T-helper 1 cell treated with Interleukin-12 subunit alpha and Interleukin-12 subunit beta and Interleukin-4 antibody, amounts not matched to agents 30 μg/mL and 1 μg/mL, for 36 hours (primary cell): ENCODE measurements at regions not wholly inside any gene's neighbourhood (a gene's known extent, or its start where the extent isn't known, plus 50 kb on each side); places are given as distances from the start of the nearest gene placed in this dataset.

Experiments used
- H3K27ac Mint-ChIP-seq: one replicate; pipeline ENCODE4 v1.8.0; 2021; ENCODE audit warnings: mild to moderate bottlenecking, mixed read lengths
- H3K27me3 Mint-ChIP-seq: one replicate; pipeline ENCODE4 v1.8.0; 2021; ENCODE audit warnings: low read depth, mixed read lengths
- H3K36me3 Mint-ChIP-seq: one replicate; pipeline ENCODE4 v1.8.0; 2021; ENCODE audit warnings: low read depth, mixed read lengths
- H3K4me1 Mint-ChIP-seq: one replicate; pipeline ENCODE4 v1.8.0; 2021; ENCODE audit warnings: low read depth, mixed read lengths
- H3K4me3 Mint-ChIP-seq: one replicate; pipeline ENCODE4 v1.8.0; 2021; ENCODE audit warnings: mild to moderate bottlenecking, moderate library complexity, mixed read lengths
- H3K9me3 Mint-ChIP-seq: one replicate; pipeline ENCODE4 v1.8.0; 2021; ENCODE audit warnings: mixed read lengths

- no peaks in the 10 kb centered on the region for H3K4me1 Mint-ChIP-seq
- no peaks in the 10 kb centered on the region for H3K9me3 Mint-ChIP-seq
- H3K27ac Mint-ChIP-seq = no peak overlapping the region
- peaks cover 10% of the 10 kb centered on the region for H3K27me3 Mint-ChIP-seq
- no peaks in the 10 kb centered on the region for H3K36me3 Mint-ChIP-seq
- no peak overlapping the region for H3K4me3 Mint-ChIP-seq
Measured at GRCh38 chr12:125406131-125406530, 340.9 kb downstream of the AACS start.

- no peaks in the 10 kb centered on the region for H3K4me1 Mint-ChIP-seq
- no peaks in the 10 kb centered on the region for H3K27me3 Mint-ChIP-seq
- no peaks in the 10 kb centered on the region for H3K9me3 Mint-ChIP-seq
- no peaks in the 10 kb centered on the region for H3K36me3 Mint-ChIP-seq
- no peak overlapping the region for H3K4me3 Mint-ChIP-seq
- no peak overlapping the region for H3K27ac Mint-ChIP-seq
Measured at GRCh38 chr12:125408718-125409117, 343.5 kb downstream of the AACS start.

GRCh38 chr12:125412506-125412905 is 347.3 kb downstream of the AACS start:
- Mint-ChIP-seq H3K9me3 (no peaks in the 10 kb centered on the region), H3K36me3 (no peaks in the 10 kb centered on the region), H3K27me3 (no peaks in the 10 kb centered on the region), H3K4me3 (no peak overlapping the region), H3K4me1 (no peaks in the 10 kb centered on the region), H3K27ac (no peak overlapping the region)

GRCh38 chr12:125417446-125417845 is 352.2 kb downstream of the AACS start:
- H3K27me3 Mint-ChIP-seq = no peaks in the 10 kb centered on the region
- no peak overlapping the region for H3K27ac Mint-ChIP-seq
- no peaks in the 10 kb centered on the region for H3K4me1 Mint-ChIP-seq
- H3K9me3 Mint-ChIP-seq = peaks cover 14% of the 10 kb centered on the region
- no peaks in the 10 kb centered on the region for H3K36me3 Mint-ChIP-seq
- no peak overlapping the region for H3K4me3 Mint-ChIP-seq

- Mint-ChIP-seq H3K9me3 (peaks cover 14% of the 10 kb centered on the region), H3K4me1 (no peaks in the 10 kb centered on the region), H3K36me3 (no peaks in the 10 kb centered on the region), H3K27ac (no peak overlapping the region), H3K4me3 (no peak overlapping the region), H3K27me3 (no peaks in the 10 kb centered on the region)
Measured at GRCh38 chr12:125418902-125419564, 353.8 kb downstream of the AACS start.

GRCh38 chr12:125424909-125425308 is 359.7 kb downstream of the AACS start:
- H3K27ac Mint-ChIP-seq = no peak overlapping the region
- H3K9me3 Mint-ChIP-seq = peaks cover 12% of the 10 kb centered on the region
- H3K36me3 Mint-ChIP-seq = no peaks in the 10 kb centered on the region
- H3K27me3 Mint-ChIP-seq = no peaks in the 10 kb centered on the region
- no peak overlapping the region for H3K4me3 Mint-ChIP-seq
- no peaks in the 10 kb centered on the region for H3K4me1 Mint-ChIP-seq

GRCh38 chr12:125431516-125431915 is 366.3 kb downstream of the AACS start:
- peaks cover 6% of the 10 kb centered on the region for H3K9me3 Mint-ChIP-seq
- H3K4me3 Mint-ChIP-seq = no peak overlapping the region
- no peak overlapping the region for H3K27ac Mint-ChIP-seq
- no peaks in the 10 kb centered on the region for H3K36me3 Mint-ChIP-seq
- no peaks in the 10 kb centered on the region for H3K27me3 Mint-ChIP-seq
- H3K4me1 Mint-ChIP-seq = no peaks in the 10 kb centered on the region

GRCh38 chr12:125434131-125434530 is 368.9 kb downstream of the AACS start:
- H3K9me3 Mint-ChIP-seq = peaks cover 6% of the 10 kb centered on the region
- H3K36me3 Mint-ChIP-seq = no peaks in the 10 kb centered on the region
- H3K27ac Mint-ChIP-seq = no peak overlapping the region
- no peaks in the 10 kb centered on the region for H3K27me3 Mint-ChIP-seq
- H3K4me1 Mint-ChIP-seq = no peaks in the 10 kb centered on the region
- H3K4me3 Mint-ChIP-seq = no peak overlapping the region

GRCh38 chr12:125434936-125435443 is 369.8 kb downstream of the AACS start:
- Mint-ChIP-seq H3K9me3 (peaks cover 6% of the 10 kb centered on the region), H3K27me3 (no peaks in the 10 kb centered on the region), H3K4me3 (no peak overlapping the region), H3K36me3 (no peaks in the 10 kb centered on the region), H3K4me1 (no peaks in the 10 kb centered on the region), H3K27ac (no peak overlapping the region)

- peaks cover 6% of the 10 kb centered on the region for H3K9me3 Mint-ChIP-seq
- H3K27ac Mint-ChIP-seq = no peak overlapping the region
- no peaks in the 10 kb centered on the region for H3K36me3 Mint-ChIP-seq
- no peaks in the 10 kb centered on the region for H3K4me1 Mint-ChIP-seq
- no peak overlapping the region for H3K4me3 Mint-ChIP-seq
- no peaks in the 10 kb centered on the region for H3K27me3 Mint-ChIP-seq
Measured at GRCh38 chr12:125435871-125436270, 370.6 kb downstream of the AACS start.

- Mint-ChIP-seq H3K36me3 (no peaks in the 10 kb centered on the region), H3K27ac (no peak overlapping the region), H3K4me1 (no peaks in the 10 kb centered on the region), H3K27me3 (no peaks in the 10 kb centered on the region), H3K9me3 (peaks cover 6% of the 10 kb centered on the region), H3K4me3 (no peak overlapping the region)
Measured at GRCh38 chr12:125436686-125437085, 371.5 kb downstream of the AACS start.

GRCh38 chr12:125440399-125440798 is 375.2 kb downstream of the AACS start:
- no peak overlapping the region for H3K27ac Mint-ChIP-seq
- no peaks in the 10 kb centered on the region for H3K9me3 Mint-ChIP-seq
- H3K4me1 Mint-ChIP-seq = no peaks in the 10 kb centered on the region
- H3K4me3 Mint-ChIP-seq = no peak overlapping the region
- no peaks in the 10 kb centered on the region for H3K36me3 Mint-ChIP-seq
- H3K27me3 Mint-ChIP-seq = peaks cover 9% of the 10 kb centered on the region

GRCh38 chr12:125443341-125443740 is 378.1 kb downstream of the AACS start:
- no peaks in the 10 kb centered on the region for H3K4me1 Mint-ChIP-seq
- H3K4me3 Mint-ChIP-seq = no peak overlapping the region
- H3K36me3 Mint-ChIP-seq = no peaks in the 10 kb centered on the region
- no peaks in the 10 kb centered on the region for H3K9me3 Mint-ChIP-seq
- no peak overlapping the region for H3K27ac Mint-ChIP-seq
- peaks cover 9% of the 10 kb centered on the region for H3K27me3 Mint-ChIP-seq

GRCh38 chr12:125451408-125451807 is 386.2 kb downstream of the AACS start:
- Mint-ChIP-seq H3K4me3 (no peak overlapping the region), H3K9me3 (no peaks in the 10 kb centered on the region), H3K27ac (no peak overlapping the region), H3K36me3 (no peaks in the 10 kb centered on the region), H3K4me1 (no peaks in the 10 kb centered on the region), H3K27me3 (peaks cover 8% of the 10 kb centered on the region)

- Mint-ChIP-seq H3K27me3 (peaks cover 8% of the 10 kb centered on the region), H3K4me3 (no peak overlapping the region), H3K4me1 (no peaks in the 10 kb centered on the region), H3K36me3 (no peaks in the 10 kb centered on the region), H3K9me3 (no peaks in the 10 kb centered on the region), H3K27ac (no peak overlapping the region)
Measured at GRCh38 chr12:125453751-125454150, 388.5 kb downstream of the AACS start.

GRCh38 chr12:125454291-125454690 is 389.1 kb downstream of the AACS start:
- Mint-ChIP-seq H3K4me1 (no peaks in the 10 kb centered on the region), H3K36me3 (no peaks in the 10 kb centered on the region), H3K9me3 (no peaks in the 10 kb centered on the region), H3K27me3 (peaks cover 8% of the 10 kb centered on the region), H3K4me3 (no peak overlapping the region), H3K27ac (no peak overlapping the region)
